MCF 10A (cell line): ENCODE measurements at regions not wholly inside any gene's neighbourhood (a gene's known extent, or its start where the extent isn't known, plus 50 kb on each side); places are given as distances from the start of the nearest gene placed in this dataset.
A peak's percentile ranks its signal among the peaks of the same experiment; 100 is the strongest.

Experiments
- BruUV-seq: library from RNA; stranded (reverse); fragments of 400-500 nt; replicated peaks from 2 replicates; lab custom pipeline; 2021; lab: Mats Ljungman, UMichigan
- CTCF ChIA-PET: fragments of 300-600 bp; sonication (Branson Sonifier 250); formaldehyde crosslinking; extraction: SDS; loops from one replicate; lab custom pipeline; 2021; ENCODE audit warnings: antibody characterized with exemption, inconsistent platforms; lab: Yijun Ruan, JAX
- POLR2A ChIA-PET: fragments of 300-600, 350-650 bp; sonication (Branson Sonifier 250); formaldehyde crosslinking; extraction: SDS; loops from one replicate; lab custom pipeline; 2020; ENCODE audit warnings: antibody characterized with exemption, inconsistent platforms; lab: Yijun Ruan, JAX
- DNase-seq: peaks from one replicate; pipeline ENCODE4 v3.0.0-alpha.2; 2018; ENCODE audit not compliant: unreplicated experiment
- H3K27ac Mint-ChIP-seq: one replicate; pipeline ENCODE4 v1.8.0; 2022; ENCODE audit warnings: mild to moderate bottlenecking, low read depth, mixed read lengths; ENCODE audit not compliant: unreplicated experiment
- H3K27me3 Mint-ChIP-seq: one replicate; pipeline ENCODE4 v1.8.0; 2022; ENCODE audit warnings: mixed read lengths; ENCODE audit not compliant: insufficient read depth, unreplicated experiment
- H3K36me3 Mint-ChIP-seq: one replicate; pipeline ENCODE4 v1.8.0; 2022; ENCODE audit warnings: mild to moderate bottlenecking, moderate library complexity, mixed read lengths; ENCODE audit not compliant: insufficient read depth, unreplicated experiment
- H3K4me1 Mint-ChIP-seq: one replicate; pipeline ENCODE4 v1.8.0; 2022; ENCODE audit warnings: mixed read lengths; ENCODE audit not compliant: insufficient read depth, unreplicated experiment
- H3K4me3 Mint-ChIP-seq: one replicate; pipeline ENCODE4 v1.8.0; 2022; ENCODE audit warnings: mild to moderate bottlenecking, moderate library complexity, mixed read lengths; ENCODE audit not compliant: unreplicated experiment
- H3K9me3 Mint-ChIP-seq: one replicate; pipeline ENCODE4 v1.8.0; 2022; ENCODE audit warnings: mixed read lengths; ENCODE audit not compliant: unreplicated experiment
- CTCF ChIP-seq: fragments of 200-600 bp; IDR thresholded peaks from one replicate; pipeline ENCODE4 v1.8.0; 2022; ENCODE audit warnings: antibody characterized with exemption, mild to moderate bottlenecking; ENCODE audit not compliant: unreplicated experiment
- intact Hi-C: fragments of 100-400 bp; cut with micrococcal nuclease; formaldehyde crosslinking; loops from 2 replicates; pipeline ENCODE4 v1.14.1; 2022

GRCh38 chr14:34064349-34064748, 113.5 kb upstream of the EGLN3 start:
- no peak overlapping the region for H3K27ac Mint-ChIP-seq
- H3K36me3 Mint-ChIP-seq, result no peaks in the 10 kb centered on the region
- TF ChIP-seq CTCF, result no peak
- CTCF ChIA-PET, result interaction anchor here (0.6 kb wide), 1 partner anchor 102 kb away, joined by 3 read pairs; no protein-coding TSS in a partner anchor
- BruUV-seq, result no TSS peak
- H3K4me3 Mint-ChIP-seq, result no peak overlapping the region
- peak; percentile 81 for DNase-seq
- H3K27me3 Mint-ChIP-seq, result no peaks in the 10 kb centered on the region
- H3K9me3 Mint-ChIP-seq, result no peaks in the 10 kb centered on the region
- POLR2A ChIA-PET, result interaction anchor here (0.6 to 1.0 kb wide), 2 partner anchors 211 to 214 kb away, joined by 3 to 4 read pairs; no protein-coding TSS in a partner anchor
- intact Hi-C loops, result no loop called here
- H3K4me1 Mint-ChIP-seq, result peaks cover 13% of the 10 kb centered on the region

GRCh38 chr14:34063470-34064164, 112.7 kb upstream of the EGLN3 start:
- CTCF ChIA-PET, result interaction anchor here (0.6 to 1.2 kb wide), 3 partner anchors 35 to 223 kb away, joined by 3 to 12 read pairs (median 5); no protein-coding TSS in a partner anchor

DNA sequence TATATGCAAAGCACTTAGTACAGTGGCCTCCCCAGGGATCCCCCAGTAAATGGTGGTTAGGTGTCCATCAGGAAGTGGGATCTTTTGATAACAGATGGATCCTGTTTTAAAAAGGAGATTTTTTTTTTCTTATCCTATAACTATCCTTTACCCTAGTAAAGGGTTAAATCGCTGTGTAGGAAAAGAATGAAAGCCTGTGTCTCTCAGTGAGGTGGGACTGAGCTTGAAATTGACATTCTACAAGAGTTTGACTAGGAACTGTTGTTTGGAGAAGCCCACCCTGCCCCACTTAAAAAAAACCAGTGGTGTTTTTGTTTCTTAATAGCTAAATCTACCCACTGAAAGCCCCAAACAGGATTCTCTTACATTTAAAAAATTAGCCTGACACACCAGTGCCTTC, 112.2 kb upstream of the EGLN3 start:
- no TSS peak for BruUV-seq
- intact Hi-C loops, result no loop called here
- TF ChIP-seq CTCF, result no peak
- Mint-ChIP-seq H3K27me3 (no peaks in the 10 kb centered on the region), H3K4me3 (no peak overlapping the region), H3K9me3 (no peaks in the 10 kb centered on the region), H3K36me3 (no peaks in the 10 kb centered on the region), H3K4me1 (peaks cover 13% of the 10 kb centered on the region), H3K27ac (no peak overlapping the region)
- no peak for DNase-seq
- POLR2A ChIA-PET, result interaction anchor here (0.7 to 1.0 kb wide), 3 partner anchors 19 to 225 kb away, joined by 3 to 4 read pairs (median 3); no protein-coding TSS in a partner anchor
- CTCF ChIA-PET, result interaction anchor here (1.1 to 1.2 kb wide), 2 partner anchors 36 to 223 kb away, joined by 5 to 12 read pairs; no protein-coding TSS in a partner anchor

More at GRCh38 chr14:34063470-34064164, 112.7 kb upstream of the EGLN3 start:
- TF ChIP-seq CTCF, result no peak
- Mint-ChIP-seq H3K4me3 (no peak overlapping the region), H3K27me3 (no peaks in the 10 kb centered on the region), H3K36me3 (no peaks in the 10 kb centered on the region), H3K9me3 (no peaks in the 10 kb centered on the region), H3K27ac (no peak overlapping the region), H3K4me1 (peaks cover 13% of the 10 kb centered on the region)
- intact Hi-C loops, result no loop called here
- POLR2A ChIA-PET, result interaction anchor here (0.6 to 1.0 kb wide), 5 partner anchors 18 to 226 kb away, joined by 3 to 4 read pairs (median 3); no protein-coding TSS in a partner anchor
- BruUV-seq, result no TSS peak
- no peak for DNase-seq

DNA sequence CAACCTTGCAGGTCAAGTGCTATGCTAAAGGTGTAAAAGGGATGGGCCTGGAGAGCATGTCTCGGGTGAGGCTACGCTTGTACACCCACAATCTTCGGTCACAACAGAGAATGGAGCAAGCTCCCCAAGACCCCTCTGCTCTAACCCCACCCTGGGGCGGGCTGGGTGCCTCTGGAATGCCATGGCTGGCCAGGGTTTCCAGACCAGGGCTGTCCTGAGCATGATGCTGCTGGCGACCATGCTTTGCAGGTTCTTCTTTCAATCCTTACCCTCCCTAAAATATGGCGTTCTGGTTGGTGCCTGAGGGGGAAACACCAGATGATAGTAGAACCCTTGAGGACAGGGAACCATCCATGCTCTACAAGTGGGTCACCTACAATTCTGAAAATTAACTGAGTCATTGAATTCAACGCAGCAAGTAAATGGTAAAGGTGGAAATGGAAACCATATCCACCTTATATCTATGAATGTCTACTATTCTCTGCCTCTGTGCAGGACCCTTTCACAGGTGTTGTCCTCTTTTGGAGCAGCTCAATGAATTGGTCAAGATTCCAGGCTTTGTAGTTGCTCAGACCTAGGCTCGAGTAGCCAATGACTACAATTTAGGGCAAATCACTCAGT, 111.6 kb upstream of the EGLN3 start:
- DNase-seq, result no peak
- Mint-ChIP-seq H3K9me3 (no peaks in the 10 kb centered on the region), H3K36me3 (no peaks in the 10 kb centered on the region), H3K4me1 (peaks cover 13% of the 10 kb centered on the region), H3K27me3 (no peaks in the 10 kb centered on the region), H3K27ac (no peak overlapping the region), H3K4me3 (no peak overlapping the region)
- CTCF ChIA-PET, result interaction anchor here (0.6 to 1.7 kb wide), 5 partner anchors 13 to 222 kb away, joined by 3 to 12 read pairs (median 4); no protein-coding TSS in a partner anchor
- intact Hi-C loops, result no loop called here
- POLR2A ChIA-PET, result interaction anchor here (0.6 kb wide), 1 partner anchor 1259 kb away, joined by 3 read pairs; no protein-coding TSS in a partner anchor
- TF ChIP-seq CTCF, result no peak
- no TSS peak for BruUV-seq
